ENCODE measurements at regions not wholly inside any gene's neighbourhood (a gene's known extent, or its start where the extent isn't known, plus 50 kb on each side); places are given as distances from the start of the nearest gene placed in this dataset.

DNA sequence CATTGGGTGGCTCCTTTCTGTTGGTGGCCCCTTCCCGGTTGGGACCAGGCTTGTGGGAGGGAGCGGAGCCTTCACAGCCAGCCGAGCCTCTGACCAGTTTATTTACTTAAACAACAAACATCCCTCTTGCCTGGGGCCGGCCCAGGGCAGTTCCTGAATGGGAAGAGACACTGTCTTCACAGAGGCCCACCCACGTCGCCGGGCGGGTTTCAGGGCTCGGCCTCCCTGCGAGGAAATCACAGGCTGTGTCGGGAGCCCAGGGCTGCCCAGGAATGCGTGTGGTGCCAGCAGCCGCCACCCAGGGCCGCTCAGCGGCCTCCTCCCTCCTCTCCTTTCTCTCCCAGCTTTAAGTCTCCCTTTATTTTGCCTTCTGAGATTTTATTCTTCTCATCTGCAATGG is 132.5 kb downstream of the HSD17B3 start:
- TF ChIP-seq, protein P1, sequence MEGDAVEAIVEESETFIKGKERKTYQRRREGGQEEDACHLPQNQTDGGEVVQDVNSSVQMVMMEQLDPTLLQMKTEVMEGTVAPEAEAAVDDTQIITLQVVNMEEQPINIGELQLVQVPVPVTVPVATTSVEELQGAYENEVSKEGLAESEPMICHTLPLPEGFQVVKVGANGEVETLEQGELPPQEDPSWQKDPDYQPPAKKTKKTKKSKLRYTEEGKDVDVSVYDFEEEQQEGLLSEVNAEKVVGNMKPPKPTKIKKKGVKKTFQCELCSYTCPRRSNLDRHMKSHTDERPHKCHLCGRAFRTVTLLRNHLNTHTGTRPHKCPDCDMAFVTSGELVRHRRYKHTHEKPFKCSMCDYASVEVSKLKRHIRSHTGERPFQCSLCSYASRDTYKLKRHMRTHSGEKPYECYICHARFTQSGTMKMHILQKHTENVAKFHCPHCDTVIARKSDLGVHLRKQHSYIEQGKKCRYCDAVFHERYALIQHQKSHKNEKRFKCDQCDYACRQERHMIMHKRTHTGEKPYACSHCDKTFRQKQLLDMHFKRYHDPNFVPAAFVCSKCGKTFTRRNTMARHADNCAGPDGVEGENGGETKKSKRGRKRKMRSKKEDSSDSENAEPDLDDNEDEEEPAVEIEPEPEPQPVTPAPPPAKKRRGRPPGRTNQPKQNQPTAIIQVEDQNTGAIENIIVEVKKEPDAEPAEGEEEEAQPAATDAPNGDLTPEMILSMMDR (IDR thresholded peaks at IDR 0.05), result no peak
- TF ChIP-seq POLR2A (IDR thresholded peaks at IDR 0.05), result no peak
